A673 (cell line): ENCODE measurements at regions not wholly inside any gene's neighbourhood (a gene's known extent, or its start where the extent isn't known, plus 50 kb on each side); places are given as distances from the start of the nearest gene placed in this dataset.

ENCODE experiments used
- EZH2 ChIP-seq: fragments of 200-600 bp; sonication (generic); IDR thresholded peaks from 2 replicates; pipeline ENCODE4 v1.6.1; 2017; ENCODE audit warnings: borderline replicate concordance, low read depth, mild to moderate bottlenecking, mixed read lengths, antibody characterized with exemption, low read length; ENCODE audit not compliant: poor library complexity, severe bottlenecking
- TF ChIP-seq, protein P1 (sequence below): fragments of 300-800, 200-600 bp; sonication (generic); conservative IDR thresholded peaks from 2 replicates; pipeline ENCODE4 v1.5.1; 2017; ENCODE audit warnings: low read depth, mild to moderate bottlenecking, antibody characterized with exemption, low read length, moderate library complexity, mixed read lengths

DNA sequence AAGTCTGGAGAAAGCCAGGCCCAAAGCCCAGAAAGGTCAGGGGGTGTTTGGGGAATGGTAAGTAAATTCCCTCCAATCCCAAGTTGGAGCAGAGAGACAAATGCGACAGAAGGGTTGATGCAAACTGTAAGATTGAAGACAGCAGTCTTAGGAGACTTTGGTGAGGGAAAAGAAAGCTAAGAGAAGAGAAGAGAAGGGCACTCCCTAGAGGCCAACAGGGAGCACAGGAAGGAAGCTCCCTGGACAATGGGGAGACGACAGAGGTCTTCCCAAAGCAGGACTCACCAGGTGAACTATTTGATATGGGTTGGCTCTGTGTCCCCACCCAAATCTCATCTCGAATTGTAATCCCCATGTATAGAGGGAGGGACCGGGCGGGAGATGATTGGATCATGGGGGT is 151.5 kb downstream of the KIF20B start:
- TF ChIP-seq, protein P1, sequence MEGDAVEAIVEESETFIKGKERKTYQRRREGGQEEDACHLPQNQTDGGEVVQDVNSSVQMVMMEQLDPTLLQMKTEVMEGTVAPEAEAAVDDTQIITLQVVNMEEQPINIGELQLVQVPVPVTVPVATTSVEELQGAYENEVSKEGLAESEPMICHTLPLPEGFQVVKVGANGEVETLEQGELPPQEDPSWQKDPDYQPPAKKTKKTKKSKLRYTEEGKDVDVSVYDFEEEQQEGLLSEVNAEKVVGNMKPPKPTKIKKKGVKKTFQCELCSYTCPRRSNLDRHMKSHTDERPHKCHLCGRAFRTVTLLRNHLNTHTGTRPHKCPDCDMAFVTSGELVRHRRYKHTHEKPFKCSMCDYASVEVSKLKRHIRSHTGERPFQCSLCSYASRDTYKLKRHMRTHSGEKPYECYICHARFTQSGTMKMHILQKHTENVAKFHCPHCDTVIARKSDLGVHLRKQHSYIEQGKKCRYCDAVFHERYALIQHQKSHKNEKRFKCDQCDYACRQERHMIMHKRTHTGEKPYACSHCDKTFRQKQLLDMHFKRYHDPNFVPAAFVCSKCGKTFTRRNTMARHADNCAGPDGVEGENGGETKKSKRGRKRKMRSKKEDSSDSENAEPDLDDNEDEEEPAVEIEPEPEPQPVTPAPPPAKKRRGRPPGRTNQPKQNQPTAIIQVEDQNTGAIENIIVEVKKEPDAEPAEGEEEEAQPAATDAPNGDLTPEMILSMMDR = 0 out of 2 replicates have a peak, but pooled peaks have one; percentile 13
- TF ChIP-seq EZH2 = no peak
